Neural progenitor cell (in vitro differentiated cells): ENCODE measurements at regions not wholly inside any gene's neighbourhood (a gene's known extent, or its start where the extent isn't known, plus 50 kb on each side); places are given as distances from the start of the nearest gene placed in this dataset.

ENCODE experiments used
- EZH2 ChIP-seq: fragments of 200-600 bp; sonication (generic); IDR thresholded peaks from 2 replicates; pipeline ENCODE4 v1.6.1; 2017; ENCODE audit warnings: antibody characterized with exemption, mild to moderate bottlenecking, moderate library complexity
- TF ChIP-seq, protein P1 (sequence below): fragments of 200-600 bp; sonication (generic); IDR thresholded peaks from 2 replicates; pipeline ENCODE4 v1.5.1; 2017; ENCODE audit warnings: antibody characterized with exemption, mild to moderate bottlenecking

DNA sequence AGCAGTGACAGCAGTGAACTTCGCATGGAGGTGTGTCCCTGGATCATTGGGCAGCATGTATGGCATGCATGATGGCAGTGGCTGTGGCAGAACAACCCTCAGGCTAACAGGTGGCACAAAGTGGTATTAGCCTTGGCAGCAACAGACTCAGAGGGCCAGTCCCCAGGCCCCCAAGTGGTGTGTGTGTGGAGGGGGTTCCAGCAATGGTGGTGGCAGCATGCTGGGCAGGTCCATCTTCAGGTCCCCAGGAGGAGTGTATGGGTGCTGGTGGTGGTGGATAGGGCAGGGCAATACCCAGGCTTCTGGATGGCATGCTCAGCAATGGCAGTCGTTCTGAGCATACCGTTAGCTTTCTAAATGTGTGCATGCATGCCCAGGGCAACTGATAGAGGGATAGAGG, 923.7 kb downstream of the PDHA2 start:
- TF ChIP-seq, protein P1, sequence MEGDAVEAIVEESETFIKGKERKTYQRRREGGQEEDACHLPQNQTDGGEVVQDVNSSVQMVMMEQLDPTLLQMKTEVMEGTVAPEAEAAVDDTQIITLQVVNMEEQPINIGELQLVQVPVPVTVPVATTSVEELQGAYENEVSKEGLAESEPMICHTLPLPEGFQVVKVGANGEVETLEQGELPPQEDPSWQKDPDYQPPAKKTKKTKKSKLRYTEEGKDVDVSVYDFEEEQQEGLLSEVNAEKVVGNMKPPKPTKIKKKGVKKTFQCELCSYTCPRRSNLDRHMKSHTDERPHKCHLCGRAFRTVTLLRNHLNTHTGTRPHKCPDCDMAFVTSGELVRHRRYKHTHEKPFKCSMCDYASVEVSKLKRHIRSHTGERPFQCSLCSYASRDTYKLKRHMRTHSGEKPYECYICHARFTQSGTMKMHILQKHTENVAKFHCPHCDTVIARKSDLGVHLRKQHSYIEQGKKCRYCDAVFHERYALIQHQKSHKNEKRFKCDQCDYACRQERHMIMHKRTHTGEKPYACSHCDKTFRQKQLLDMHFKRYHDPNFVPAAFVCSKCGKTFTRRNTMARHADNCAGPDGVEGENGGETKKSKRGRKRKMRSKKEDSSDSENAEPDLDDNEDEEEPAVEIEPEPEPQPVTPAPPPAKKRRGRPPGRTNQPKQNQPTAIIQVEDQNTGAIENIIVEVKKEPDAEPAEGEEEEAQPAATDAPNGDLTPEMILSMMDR = no peak
- no peak for TF ChIP-seq EZH2
